ENCODE measurements at regions not wholly inside any gene's neighbourhood (a gene's known extent, or its start where the extent isn't known, plus 50 kb on each side); places are given as distances from the start of the nearest gene placed in this dataset.

GRCh38 chr1:213680677-213681325 lies 307.0 kb upstream of the PROX1 start:
- TF ChIP-seq CTCF (IDR thresholded peaks at IDR 0.05; ENCODE audit: low read depth, low read length, poor library complexity, severe bottlenecking) (no peak), EZH2phosphoT487 (IDR thresholded peaks at IDR 0.05; ENCODE audit: borderline replicate concordance, low read length) (no peak)
